IMR-90 (cell line): ENCODE measurements at regions not wholly inside any gene's neighbourhood (a gene's known extent, or its start where the extent isn't known, plus 50 kb on each side); places are given as distances from the start of the nearest gene placed in this dataset.

Experiments used
- ATAC-seq: fragments of 200-7000 bp; cut with Tn5 transposase; 2 replicates; pipeline ENCODE4 v1.9.1; 2020; ENCODE audit warnings: low read depth, mild to moderate bottlenecking, moderate library complexity
- BruUV-seq: library from RNA; stranded (reverse); fragments of 400-500 nt; replicated peaks from 2 replicates; lab custom pipeline; 2021; lab: Mats Ljungman, UMichigan
- CTCF ChIA-PET: fragments of 300-600 bp; formaldehyde crosslinking; extraction: SDS; loops from one replicate; lab custom pipeline; 2021; ENCODE audit warnings: antibody characterized with exemption; lab: Yijun Ruan, JAX
- POLR2A ChIA-PET: fragments of 300-600 bp; sonication (Branson Sonifier 250); formaldehyde crosslinking; loops from one replicate; lab custom pipeline; 2022; ENCODE audit warnings: antibody characterized with exemption; ENCODE audit not compliant: unreplicated experiment; lab: Charles Lee
- DNase-seq: peaks from one replicate; pipeline ENCODE4 v3.0.0; 2013
- H2AFZ ChIP-seq: replicated peaks from 2 replicates; pipeline ENCODE3; 2013; ENCODE audit warnings: low read length, mild to moderate bottlenecking; ENCODE audit not compliant: poor library complexity
- H2AK5ac ChIP-seq: 2 replicates; pipeline ENCODE4 v1.6.1; 2013; ENCODE audit warnings: low read depth, low read length, inconsistent platforms
- H2AK9ac ChIP-seq: replicated peaks from 2 replicates; pipeline ENCODE3; 2013; ENCODE audit warnings: mild to moderate bottlenecking, low read depth, low read length, moderate library complexity; ENCODE audit not compliant: poor library complexity
- H2BK120ac ChIP-seq: 2 replicates; pipeline ENCODE4 v1.6.1; 2013; ENCODE audit warnings: low read depth, low read length, inconsistent platforms
- H2BK15ac ChIP-seq: 3 replicates; pipeline ENCODE4 v1.6.1; 2013; ENCODE audit warnings: low read depth, low read length, inconsistent platforms
- H2BK20ac ChIP-seq: 2 replicates; pipeline ENCODE4 v1.6.1; 2013; ENCODE audit warnings: low read depth, mild to moderate bottlenecking, inconsistent platforms, low read length, moderate library complexity
- H2BK5ac ChIP-seq: 2 replicates; pipeline ENCODE4 v1.6.1; 2013; ENCODE audit warnings: mild to moderate bottlenecking, low read depth, low read length, inconsistent platforms; ENCODE audit not compliant: poor library complexity, severe bottlenecking
- H3K14ac ChIP-seq: replicated peaks from 2 replicates; pipeline ENCODE4 v1.6.1; 2013; ENCODE audit warnings: low read depth, low read length, inconsistent platforms
- H3K18ac ChIP-seq: 2 replicates; pipeline ENCODE4 v1.6.1; 2013; ENCODE audit warnings: low read depth, low read length, control low read depth
- H3K23ac ChIP-seq: 2 replicates; pipeline ENCODE4 v1.6.1; 2013; ENCODE audit warnings: low read depth, low read length, inconsistent platforms
- H3K27ac ChIP-seq: 2 replicates; pipeline ENCODE4 v1.5.1; 2013; ENCODE audit warnings: mild to moderate bottlenecking, control low read depth, low read length; ENCODE audit not compliant: insufficient read depth
- H3K27me3 ChIP-seq: 2 replicates; pipeline ENCODE4 v1.6.1; 2013; ENCODE audit warnings: low read length; ENCODE audit not compliant: control insufficient read depth, insufficient read depth
- H3K36me3 ChIP-seq: 2 replicates; pipeline ENCODE4 v1.6.1; 2013; ENCODE audit warnings: low read length, mixed read lengths; ENCODE audit not compliant: control insufficient read depth, insufficient read depth
- H3K4ac ChIP-seq: 2 replicates; pipeline ENCODE4 v1.6.1; 2013; ENCODE audit warnings: low read depth, low read length, inconsistent platforms
- H3K4me1 ChIP-seq: 2 replicates; pipeline ENCODE4 v1.6.1; 2013; ENCODE audit warnings: low read length, mixed read lengths; ENCODE audit not compliant: control insufficient read depth, insufficient read depth
- H3K4me2 ChIP-seq: 2 replicates; pipeline ENCODE4 v1.6.1; 2013; ENCODE audit warnings: low read depth, mild to moderate bottlenecking, control low read depth, low read length, moderate library complexity
- H3K4me3 ChIP-seq: 2 replicates; pipeline ENCODE4 v1.5.1; 2013; ENCODE audit warnings: low read depth, mild to moderate bottlenecking, control low read depth, low read length, moderate library complexity; ENCODE audit not compliant: insufficient read depth
- H3K56ac ChIP-seq: 2 replicates; pipeline ENCODE4 v1.6.1; 2013; ENCODE audit warnings: low read length, inconsistent platforms; ENCODE audit not compliant: insufficient read depth; ENCODE audit errors: extremely low read depth
- H3K79me1 ChIP-seq, 2 experiments: 2 replicates each; pipeline ENCODE4 v1.6.1; 2013; ENCODE audit warnings: low read length in 2 of 2, inconsistent platforms in 1 of 2, low read depth in 1 of 2
- H3K9ac ChIP-seq: 2 replicates; pipeline ENCODE4 v1.6.1; 2013; ENCODE audit warnings: low read depth, low read length, control low read depth
- H3K9me1 ChIP-seq: 2 replicates; pipeline ENCODE4 v1.6.1; 2013; ENCODE audit warnings: low read length, inconsistent platforms; ENCODE audit not compliant: insufficient read depth
- H3K9me3 ChIP-seq: 2 replicates; pipeline ENCODE4 v1.6.1; 2013; ENCODE audit warnings: low read length; ENCODE audit not compliant: control insufficient read depth, insufficient read depth
- H4K20me1 ChIP-seq: 2 replicates; pipeline ENCODE4 v1.6.1; 2013; ENCODE audit warnings: low read length, inconsistent platforms; ENCODE audit not compliant: insufficient read depth
- H4K5ac ChIP-seq: 2 replicates; pipeline ENCODE4 v1.6.1; 2013; ENCODE audit warnings: mild to moderate bottlenecking, low read depth, low read length, control low read depth
- H4K8ac ChIP-seq, 2 experiments: 2 replicates each; pipeline ENCODE4 v1.6.1; 2013; ENCODE audit warnings: low read depth in 2 of 2, low read length in 2 of 2, control low read depth in 1 of 2, inconsistent platforms in 1 of 2
- H4K91ac ChIP-seq: 2 replicates; pipeline ENCODE4 v1.6.1; 2013; ENCODE audit warnings: low read depth, low read length, inconsistent platforms; ENCODE audit not compliant: insufficient read depth
- BHLHE40 ChIP-seq: fragments of 150-350 bp; IDR thresholded peaks from 2 replicates; pipeline ENCODE4 v1.6.1; 2016; ENCODE audit warnings: mild to moderate bottlenecking, low read depth, low read length
- CEBPB ChIP-seq: IDR thresholded peaks from 2 replicates; pipeline ENCODE4 v1.6.1; 2012; ENCODE audit warnings: low read depth, low read length, improper control_type of control experiment
- MAFK ChIP-seq: IDR thresholded peaks from 2 replicates; pipeline ENCODE4 v1.6.1; 2012; ENCODE audit warnings: low read depth, low read length, improper control_type of control experiment
- MAZ ChIP-seq: IDR thresholded peaks from 2 replicates; pipeline ENCODE4 v1.6.1; 2012; ENCODE audit warnings: low read depth, mild to moderate bottlenecking, low read length, improper control_type of control experiment, moderate library complexity, borderline replicate concordance
- NFE2L2 ChIP-seq: fragments of 150-350 bp; IDR thresholded peaks from 2 replicates; pipeline ENCODE4 v1.6.1; 2016; ENCODE audit warnings: low read depth, mild to moderate bottlenecking, low read length
- RAD21 ChIP-seq: IDR thresholded peaks from 2 replicates; pipeline ENCODE4 v1.6.1; 2012; ENCODE audit warnings: low read length, improper control_type of control experiment
- RCOR1 ChIP-seq: IDR thresholded peaks from 2 replicates; pipeline ENCODE4 v1.6.1; 2012; ENCODE audit warnings: mild to moderate bottlenecking, low read length, improper control_type of control experiment; ENCODE audit not compliant: insufficient replicate concordance
- RFX5 ChIP-seq: IDR thresholded peaks from 2 replicates; pipeline ENCODE4 v1.8.0; 2012; ENCODE audit warnings: low read depth, mild to moderate bottlenecking, low read length, moderate library complexity
- WGBS, 2 experiments: methylation state at CpG; one replicate each; pipeline versions ENCODE4 v1.1.5 to v1.1.7; 2013; ENCODE audit warnings: missing lambda C conversion rate in 2 of 2; ENCODE audit not compliant: insufficient read length in 1 of 2; ENCODE audit errors: extremely low coverage in 2 of 2; 5-methylcytosine and 5-hydroxymethylcytosine counted together
- dilution Hi-C: fragments of 300-500 bp; cut with HindIII; formaldehyde crosslinking; loops from one replicate; pipeline ENCODE4 v1.14.3; 2018; ENCODE audit warnings: low sequenced_read_pairs; ENCODE audit not compliant: unreplicated experiment
- in situ Hi-C: fragments of 300-500 bp; cut with MboI; formaldehyde crosslinking; loops from 3 replicates; pipeline ENCODE4 v1.14.3; 2019; ENCODE audit warnings: low sequenced_read_pairs, inconsistent platforms, mixed read lengths
- intact Hi-C: fragments of 100-400 bp; cut with micrococcal nuclease; formaldehyde crosslinking; loops from 2 replicates; pipeline ENCODE4 v1.10.0; 2022
- TF ChIP-seq, protein P1 (sequence below): fragments of 150-350 bp; IDR thresholded peaks from 2 replicates; pipeline ENCODE4 v1.6.1; 2017; ENCODE audit warnings: mild to moderate bottlenecking, antibody characterized with exemption, low read length, low read depth
- TF ChIP-seq, protein P2 (sequence below): conservative IDR thresholded peaks from 2 replicates; pipeline ENCODE4 v1.5.1; 2012; ENCODE audit warnings: mild to moderate bottlenecking, low read depth, low read length, improper control_type of control experiment

DNA sequence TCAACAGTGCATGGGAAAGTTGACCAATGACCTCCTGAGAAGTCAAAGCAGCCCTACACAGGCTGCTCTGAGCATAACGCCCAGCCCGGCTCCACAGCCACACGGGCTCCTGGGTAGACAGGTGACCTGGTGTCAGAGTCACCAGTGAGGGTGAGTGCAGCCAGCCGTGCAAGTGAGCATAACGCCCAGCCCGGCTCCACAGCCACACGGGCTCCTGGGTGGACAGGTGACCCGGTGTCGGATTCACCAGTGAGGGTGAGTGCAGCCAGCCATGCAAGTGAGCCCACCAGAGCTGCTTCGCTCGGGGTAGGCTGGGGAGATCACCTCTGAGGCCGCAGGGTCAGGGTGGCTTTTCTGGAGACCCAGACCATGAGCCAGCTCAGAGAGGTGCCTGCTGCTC is 94.3 kb upstream of the TMEM18 start:
- H2BK5ac ChIP-seq: no peak overlapping the region
- H3K79me1 ChIP-seq: no peaks in the 10 kb centered on the region
- no peaks in the 10 kb centered on the region for H3K36me3 ChIP-seq
- H4K20me1 ChIP-seq: no peaks in the 10 kb centered on the region
- POLR2A ChIA-PET: no interaction called here
- no peak overlapping the region for H2BK15ac ChIP-seq
- CTCF ChIA-PET: no interaction called here
- no peak overlapping the region for H3K4ac ChIP-seq
- DNase-seq (no peak), ATAC-seq (no peak)
- BruUV-seq: no TSS peak
- 60% methylated on average over 1 of the region's 12 CpGs; no CpG with 5 or more reads in 1 of the 2 experiments for WGBS, 2 experiments
- H3K4me2 ChIP-seq: no peak overlapping the region
- no peak overlapping the region for H3K14ac ChIP-seq
- H3K56ac ChIP-seq: no peak overlapping the region
- no peak overlapping the region for H3K27ac ChIP-seq
- no peak overlapping the region for H2BK20ac ChIP-seq
- H4K5ac ChIP-seq: no peak overlapping the region
- H3K9me3 ChIP-seq: peaks cover 13% of the 10 kb centered on the region
- H2AK9ac ChIP-seq: no peak overlapping the region
- no peak overlapping the region for H3K18ac ChIP-seq
- no peak overlapping the region for H2BK120ac ChIP-seq
- no peak overlapping the region for H3K23ac ChIP-seq
- intact Hi-C loops: no loop called here
- H4K8ac ChIP-seq: no peak overlapping the region
- no peaks in the 10 kb centered on the region for H3K27me3 ChIP-seq
- TF ChIP-seq, protein P1, sequence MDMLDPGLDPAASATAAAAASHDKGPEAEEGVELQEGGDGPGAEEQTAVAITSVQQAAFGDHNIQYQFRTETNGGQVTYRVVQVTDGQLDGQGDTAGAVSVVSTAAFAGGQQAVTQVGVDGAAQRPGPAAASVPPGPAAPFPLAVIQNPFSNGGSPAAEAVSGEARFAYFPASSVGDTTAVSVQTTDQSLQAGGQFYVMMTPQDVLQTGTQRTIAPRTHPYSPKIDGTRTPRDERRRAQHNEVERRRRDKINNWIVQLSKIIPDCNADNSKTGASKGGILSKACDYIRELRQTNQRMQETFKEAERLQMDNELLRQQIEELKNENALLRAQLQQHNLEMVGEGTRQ: no peak
- TF ChIP-seq MAZ (no peak), BHLHE40 (no peak), MAFK (no peak), CEBPB (no peak), RFX5 (no peak), RCOR1 (no peak), RAD21 (no peak), NFE2L2 (no peak)
- TF ChIP-seq, protein P2, sequence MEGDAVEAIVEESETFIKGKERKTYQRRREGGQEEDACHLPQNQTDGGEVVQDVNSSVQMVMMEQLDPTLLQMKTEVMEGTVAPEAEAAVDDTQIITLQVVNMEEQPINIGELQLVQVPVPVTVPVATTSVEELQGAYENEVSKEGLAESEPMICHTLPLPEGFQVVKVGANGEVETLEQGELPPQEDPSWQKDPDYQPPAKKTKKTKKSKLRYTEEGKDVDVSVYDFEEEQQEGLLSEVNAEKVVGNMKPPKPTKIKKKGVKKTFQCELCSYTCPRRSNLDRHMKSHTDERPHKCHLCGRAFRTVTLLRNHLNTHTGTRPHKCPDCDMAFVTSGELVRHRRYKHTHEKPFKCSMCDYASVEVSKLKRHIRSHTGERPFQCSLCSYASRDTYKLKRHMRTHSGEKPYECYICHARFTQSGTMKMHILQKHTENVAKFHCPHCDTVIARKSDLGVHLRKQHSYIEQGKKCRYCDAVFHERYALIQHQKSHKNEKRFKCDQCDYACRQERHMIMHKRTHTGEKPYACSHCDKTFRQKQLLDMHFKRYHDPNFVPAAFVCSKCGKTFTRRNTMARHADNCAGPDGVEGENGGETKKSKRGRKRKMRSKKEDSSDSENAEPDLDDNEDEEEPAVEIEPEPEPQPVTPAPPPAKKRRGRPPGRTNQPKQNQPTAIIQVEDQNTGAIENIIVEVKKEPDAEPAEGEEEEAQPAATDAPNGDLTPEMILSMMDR: no peak
- H4K91ac ChIP-seq: no peak overlapping the region
- H3K9ac ChIP-seq: no peak overlapping the region
- in situ Hi-C loops: no loop called here
- dilution Hi-C loops: no loop called here
- H3K9me1 ChIP-seq: no peaks in the 10 kb centered on the region
- H3K4me3 ChIP-seq: no peak overlapping the region
- H3K4me1 ChIP-seq: no peaks in the 10 kb centered on the region
- H2AK5ac ChIP-seq: no peak overlapping the region
- no peak overlapping the region for H2AFZ ChIP-seq
